ENCODE measurements at regions not wholly inside any gene's neighbourhood (a gene's known extent, or its start where the extent isn't known, plus 50 kb on each side); places are given as distances from the start of the nearest gene placed in this dataset.
"Not testable (repeated sequence)": the region's sequence is repeated elsewhere in the genome, so short reads cannot be mapped to it uniquely, and the experiment has no call there.

- DNase-seq (ENCODE audit: low read depth in 2 of 2): no peak
These were observed 433.6 kb upstream of the FRG1 start for GRCh38 chr4:189507060-189507459.

GRCh38 chr4:189510601-189511000, 430.1 kb upstream of the FRG1 start:
- DNase-seq (ENCODE audit: low read depth in 2 of 2): no peak

DNA sequence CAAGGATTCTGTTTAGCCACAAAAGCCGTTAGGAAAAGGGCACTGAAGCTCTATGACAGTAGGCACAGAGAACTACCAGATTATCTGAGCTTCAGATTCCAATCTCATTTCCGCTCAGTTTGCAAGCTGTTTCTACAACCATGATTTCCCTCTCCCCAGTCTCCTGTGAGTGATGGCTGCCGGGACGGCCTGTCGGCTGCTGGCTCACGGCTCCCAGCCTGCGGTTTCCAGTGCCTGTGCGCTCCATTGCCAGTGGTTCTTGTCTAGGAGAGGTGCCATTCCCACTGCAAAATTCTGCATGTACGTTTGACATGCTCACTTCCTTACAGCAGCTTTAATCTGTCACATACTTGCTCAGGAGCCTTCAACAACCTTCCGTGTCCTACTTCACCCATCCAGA, 429.1 kb upstream of the FRG1 start:
- no peak for DNase-seq (ENCODE audit: low read depth in 2 of 2)

GRCh38 chr4:189513421-189513820, 427.3 kb upstream of the FRG1 start:
- DNase-seq (ENCODE audit: low read depth in 2 of 2): no peak

- DNase-seq (ENCODE audit: low read depth in 2 of 2): no peak
These were observed 426.5 kb upstream of the FRG1 start for GRCh38 chr4:189514209-189514608.

GRCh38 chr4:189516902-189517301, 423.8 kb upstream of the FRG1 start:
- DNase-seq (ENCODE audit: low read depth in 2 of 2): no peak

GRCh38 chr4:189519186-189519585, 421.5 kb upstream of the FRG1 start:
- DNase-seq (ENCODE audit: low read depth in 2 of 2): no peak

- no peak for DNase-seq (ENCODE audit: low read depth in 2 of 2)
These were observed 415.4 kb upstream of the FRG1 start for GRCh38 chr4:189525304-189525703.

- DNase-seq (ENCODE audit: low read depth in 2 of 2): no peak
These were observed 409.8 kb upstream of the FRG1 start for GRCh38 chr4:189530848-189531247.

DNA sequence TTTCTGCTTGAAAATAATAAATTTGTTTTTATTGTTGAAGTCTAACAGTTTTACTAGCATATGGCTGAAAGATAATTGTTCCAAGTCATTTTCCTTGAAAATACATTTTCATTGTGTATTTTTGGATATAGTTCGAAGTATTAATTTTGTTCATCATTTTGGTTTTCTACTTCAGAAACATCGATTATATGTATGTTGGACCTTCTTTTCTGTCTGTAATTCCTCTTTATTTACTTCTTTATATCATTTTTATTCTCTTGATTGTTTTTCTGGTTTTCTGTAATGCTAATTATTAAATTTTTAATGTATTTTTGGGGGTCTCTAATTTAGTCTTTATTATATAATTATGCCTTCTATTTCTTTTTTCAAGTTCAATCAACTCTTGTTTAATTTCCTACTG, 407.1 kb upstream of the FRG1 start:
- no peak for DNase-seq (ENCODE audit: low read depth in 2 of 2)

GRCh38 chr4:189547559-189547958, 393.1 kb upstream of the FRG1 start:
- no peak for DNase-seq (ENCODE audit: low read depth in 2 of 2)

- DNase-seq (ENCODE audit: low read depth in 2 of 2): no peak
These were observed 392.1 kb upstream of the FRG1 start for GRCh38 chr4:189548484-189549125.

DNA sequence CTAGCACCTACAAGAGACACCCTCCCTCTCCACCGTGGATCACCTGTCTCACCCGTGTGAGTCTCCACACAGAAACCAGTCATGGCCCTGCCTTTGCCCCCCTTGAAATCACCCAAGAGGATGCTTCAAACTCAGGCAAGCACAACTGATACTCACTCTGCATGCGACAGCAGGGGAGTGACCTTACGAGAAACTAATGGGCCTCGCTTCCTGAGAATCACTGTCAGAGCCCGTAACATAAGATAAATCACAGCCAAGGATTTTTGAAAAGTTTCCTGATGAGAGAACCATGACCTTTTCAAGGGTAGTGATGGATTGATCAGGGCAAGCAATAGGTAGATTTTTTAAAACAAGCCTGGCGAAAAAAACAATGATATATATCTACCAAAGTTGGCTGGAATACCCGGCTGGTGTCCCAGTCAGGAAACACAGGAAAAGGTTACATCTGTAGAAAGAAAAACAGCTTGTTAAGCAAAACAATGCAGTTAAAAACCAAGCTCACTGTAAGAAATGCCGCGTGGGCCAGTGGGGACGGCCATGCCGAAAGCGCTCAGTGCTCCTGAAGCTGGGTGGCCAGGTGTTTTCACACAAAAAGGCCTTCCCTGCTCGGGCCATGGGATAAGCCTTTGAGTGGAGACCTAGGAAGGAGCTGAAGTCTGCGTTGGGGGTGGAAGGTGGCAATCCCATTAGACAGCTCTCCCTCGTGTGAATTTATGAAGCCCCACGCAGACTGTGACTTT, 388.6 kb upstream of the FRG1 start:
- not testable (repeated sequence) for DNase-seq (ENCODE audit: low read depth in 2 of 2)

DNA sequence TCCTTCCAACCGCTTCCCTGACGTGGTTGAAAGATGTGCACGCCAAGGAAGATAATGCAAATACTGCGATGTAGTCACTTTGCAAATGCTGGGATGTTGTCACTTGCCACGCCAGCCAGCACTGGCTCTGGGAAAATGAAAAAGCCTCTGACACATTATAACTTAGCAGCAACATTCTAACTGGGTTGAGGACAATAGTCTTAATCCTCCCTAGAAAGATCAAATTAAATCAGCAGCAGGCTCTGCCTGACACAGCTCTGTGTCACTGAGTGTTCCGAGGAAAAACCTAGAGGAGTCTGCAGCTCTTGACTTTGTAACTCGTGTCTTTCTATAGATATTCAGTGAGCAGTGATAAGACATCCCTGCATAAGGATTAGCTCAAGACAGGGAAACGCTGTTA, 380.1 kb upstream of the FRG1 start:
- DNase-seq (ENCODE audit: low read depth in 2 of 2): not testable (repeated sequence)

DNA sequence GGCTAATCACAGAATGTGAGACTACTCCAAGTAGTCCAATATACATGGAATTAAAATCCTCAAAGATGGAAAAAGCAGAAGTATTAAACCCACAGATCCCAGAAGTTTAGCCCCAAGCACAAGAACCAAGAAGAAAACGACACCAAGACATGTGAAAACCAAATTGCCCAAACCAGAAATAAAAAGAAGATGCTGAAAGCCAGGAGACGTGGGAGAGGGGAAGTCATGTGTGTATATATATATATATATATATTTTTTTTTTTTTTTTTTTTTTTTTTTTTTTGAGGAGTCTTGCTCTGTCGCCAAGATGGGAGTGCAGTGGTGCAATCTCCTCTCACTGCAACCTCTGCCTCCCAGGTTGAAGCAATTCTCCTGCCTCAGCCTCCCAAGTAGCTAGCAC, 376.9 kb upstream of the FRG1 start:
- DNase-seq (ENCODE audit: low read depth in 2 of 2): not testable (repeated sequence)

GRCh38 chr4:189566271-189566670, 374.4 kb upstream of the FRG1 start:
- DNase-seq (ENCODE audit: low read depth in 2 of 2): not testable (repeated sequence)

DNA sequence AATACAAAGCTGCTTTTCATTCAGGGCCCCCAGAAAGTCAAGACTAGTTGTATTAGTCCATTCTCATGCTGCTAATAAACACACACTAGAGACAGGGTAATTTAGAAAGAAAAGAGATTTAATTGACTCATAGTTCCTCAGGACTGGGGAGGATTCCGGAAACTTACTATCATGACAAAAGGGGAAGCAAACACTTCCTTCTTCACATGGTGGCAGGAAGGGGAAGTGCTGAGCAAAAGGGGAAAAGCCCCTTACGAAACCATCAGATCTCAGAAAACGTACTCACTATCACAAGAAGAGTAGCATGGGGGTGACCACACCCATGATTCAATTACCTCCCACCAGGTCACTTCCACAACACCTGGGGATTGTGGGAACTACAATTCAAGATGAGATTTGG, 373.8 kb upstream of the FRG1 start:
- not testable (repeated sequence) for DNase-seq (ENCODE audit: low read depth in 2 of 2)

DNA sequence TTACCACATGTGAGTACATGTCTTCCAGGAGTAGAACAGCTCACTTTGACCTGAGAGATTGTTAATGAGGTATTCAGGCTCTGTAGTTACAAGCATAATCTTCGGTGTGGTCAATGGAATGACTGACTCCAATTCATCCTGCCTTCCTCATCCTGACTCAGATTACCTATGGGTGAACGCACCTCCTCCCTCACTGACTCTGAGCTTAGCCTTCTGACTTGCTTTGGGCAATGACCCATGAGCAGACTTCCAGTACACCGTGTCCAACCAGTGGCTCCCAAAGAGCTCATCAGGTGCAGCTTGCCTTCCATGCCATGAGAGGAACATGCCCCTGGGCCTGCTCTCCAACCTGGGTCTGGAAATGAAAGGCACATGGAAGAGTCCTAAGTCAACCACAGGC, 361.0 kb upstream of the FRG1 start:
- not testable (repeated sequence) for DNase-seq (ENCODE audit: low read depth in 2 of 2)

GRCh38 chr4:189586908-189587632, 353.6 kb upstream of the FRG1 start:
- DNase-seq (ENCODE audit: low read depth in 2 of 2): not testable (repeated sequence)

DNA sequence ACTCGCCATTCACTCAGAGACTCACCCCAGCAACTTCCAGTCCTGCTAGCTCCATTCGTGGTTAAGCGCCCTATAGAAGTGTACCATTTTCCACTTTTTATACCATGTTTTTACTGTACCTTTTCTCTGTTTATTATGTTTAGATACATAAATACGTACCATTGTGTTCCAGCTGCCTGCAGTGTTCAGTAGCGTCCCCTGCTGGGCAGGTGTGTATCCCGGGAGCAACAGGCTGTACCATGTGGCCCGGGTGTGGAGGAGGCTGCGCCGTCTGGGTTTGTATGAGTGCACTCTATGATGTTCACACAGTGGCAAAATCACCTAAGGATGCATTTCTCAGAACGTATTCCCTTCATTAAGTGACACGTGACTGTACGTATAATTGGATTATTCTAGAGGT, 351.5 kb upstream of the FRG1 start:
- not testable (repeated sequence) for DNase-seq (ENCODE audit: low read depth in 2 of 2)

DNA sequence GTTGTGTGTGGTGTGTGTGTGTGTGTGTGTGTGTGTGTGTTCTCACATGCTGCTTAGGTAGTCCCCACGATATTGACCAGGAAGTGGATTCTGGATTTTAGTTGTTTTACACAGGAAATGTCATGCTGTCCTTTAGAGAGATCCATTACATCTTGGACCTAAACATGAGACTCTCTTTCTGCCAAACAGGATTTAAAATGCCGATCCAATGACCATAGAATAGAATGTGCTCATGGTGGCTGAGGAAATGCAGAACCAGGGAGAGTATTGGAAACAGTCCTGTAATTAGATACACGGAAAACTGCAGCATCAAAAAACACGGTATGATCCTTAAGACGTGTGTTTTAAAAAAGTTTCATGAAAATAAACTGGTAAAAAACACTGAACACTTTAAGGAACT, 347.8 kb upstream of the FRG1 start:
- no peak for DNase-seq (ENCODE audit: low read depth in 2 of 2)

- no peak for DNase-seq (ENCODE audit: low read depth in 2 of 2)
These were observed 343.3 kb upstream of the FRG1 start for GRCh38 chr4:189597341-189597740.

DNA sequence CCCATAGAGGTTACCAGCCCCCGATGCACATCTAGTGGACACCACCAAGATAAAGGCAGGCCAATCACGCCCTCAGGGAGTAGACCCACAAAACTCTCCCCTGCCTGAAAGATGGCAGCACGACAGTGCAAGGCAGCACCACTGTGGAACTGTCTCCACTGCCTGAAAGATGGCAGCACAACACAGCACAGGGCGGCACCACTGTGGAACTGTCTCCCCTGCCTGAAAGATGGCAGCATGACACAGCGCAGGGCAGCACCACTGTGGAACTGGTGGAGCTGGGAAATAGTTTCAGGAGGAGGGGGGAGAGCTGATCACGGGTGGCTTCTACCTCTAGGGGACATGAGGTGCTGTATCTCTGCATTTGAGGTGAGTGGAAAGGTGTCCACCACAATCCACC, 340.4 kb upstream of the FRG1 start:
- no peak for DNase-seq (ENCODE audit: low read depth in 2 of 2)

All from stimulated activated CD4-positive, alpha-beta T cell treated with anti-CD3 and anti-CD28 coated beads, Interleukin-1b, Interleukin-23, amount 100 ng/mL, for 1 hour (primary cell).